SK-N-SH (cell line): ENCODE measurements at regions not wholly inside any gene's neighbourhood (a gene's known extent, or its start where the extent isn't known, plus 50 kb on each side); places are given as distances from the start of the nearest gene placed in this dataset.

ENCODE experiments used
- CTCF ChIA-PET: fragments of 300-600, 350-600 bp; formaldehyde crosslinking; extraction: SDS; loops from one replicate; lab custom pipeline; 2021; lab: Yijun Ruan, JAX
- POLR2A ChIA-PET: fragments of 350-600 bp; sonication (Branson Sonifier 250); formaldehyde crosslinking; extraction: SDS; loops from one replicate; lab custom pipeline; 2020; ENCODE audit warnings: antibody characterized with exemption, inconsistent platforms; lab: Yijun Ruan, JAX
- DNase-seq: peaks from one replicate; pipeline ENCODE4 v3.0.0; 2012
- H2AFZ ChIP-seq: fragments of 200-600 bp; sonication (generic); 2 replicates; pipeline ENCODE4 v1.8.1; 2016; ENCODE audit warnings: antibody characterized with exemption, mild to moderate bottlenecking, low read depth
- H3F3A ChIP-seq: fragments of 200-600 bp; sonication (generic); replicated peaks from 2 replicates; pipeline ENCODE3; 2016; ENCODE audit warnings: antibody characterized with exemption, mild to moderate bottlenecking; ENCODE audit not compliant: insufficient read depth
- H3K27ac ChIP-seq, 2 experiments: fragments of 200-500 bp in 1 of 2; fragments of 200-600 bp in 1 of 2; sonication (Bioruptor generic) in 1 of 2; sonication (generic), shearing (Covaris generic) in 1 of 2; 2 replicates each; pipeline versions ENCODE4 v1.5.1 to v1.6.1; 2014 to 2016; ENCODE audit warnings: low read depth in 2 of 2, inconsistent platforms in 1 of 2, low read length in 1 of 2, mild to moderate bottlenecking in 1 of 2, mixed read lengths in 1 of 2
- H3K27me3 ChIP-seq: fragments of 200-600 bp; sonication (generic), shearing (Covaris generic); 2 replicates; pipeline ENCODE4 v1.6.1; 2016; ENCODE audit warnings: mixed run types; ENCODE audit not compliant: insufficient read depth
- H3K36me3 ChIP-seq, 2 experiments: fragments of 200-500 bp in 1 of 2; fragments of 200-600 bp in 1 of 2; sonication (Bioruptor generic) in 1 of 2; sonication (generic) in 1 of 2; replicated peaks in 1 of 2; 2 replicates each; pipeline versions ENCODE3 to v1.5.1; 2014 to 2016; ENCODE audit warnings: low read length in 1 of 2, mild to moderate bottlenecking in 1 of 2; ENCODE audit not compliant: insufficient read depth in 2 of 2, control insufficient read depth in 1 of 2
- H3K4me1 ChIP-seq, 2 experiments: fragments of 200-500 bp in 1 of 2; fragments of 200-600 bp in 1 of 2; sonication (Bioruptor generic) in 1 of 2; sonication (generic), shearing (Covaris generic) in 1 of 2; 2 replicates each; pipeline versions ENCODE4 v1.5.1 to v1.6.1; 2014 to 2016; ENCODE audit warnings: low read depth in 1 of 2, low read length in 1 of 2, mixed run types in 1 of 2; ENCODE audit not compliant: insufficient read depth in 2 of 2, control insufficient read depth in 1 of 2
- H3K4me2 ChIP-seq: fragments of 200-600 bp; sonication (generic), shearing (Covaris generic); 2 replicates; pipeline ENCODE4 v1.6.1; 2017; ENCODE audit warnings: mixed run types
- H3K4me3 ChIP-seq, 2 experiments: fragments of 200-500 bp in 1 of 2; fragments of 200-600 bp in 1 of 2; sonication (Bioruptor generic) in 1 of 2; sonication (generic), shearing (Covaris generic) in 1 of 2; 2 replicates each; pipeline versions ENCODE4 v1.5.1 to v1.8.1; 2014 to 2016; ENCODE audit warnings: low read depth in 2 of 2, inconsistent platforms in 1 of 2, low read length in 1 of 2, mild to moderate bottlenecking in 1 of 2, mixed read lengths in 1 of 2, moderate library complexity in 1 of 2
- H3K79me2 ChIP-seq: fragments of 200-600 bp; sonication (generic); 2 replicates; pipeline ENCODE4 v1.8.1; 2017; ENCODE audit warnings: mild to moderate bottlenecking; ENCODE audit not compliant: insufficient read depth
- H3K9ac ChIP-seq: fragments of 200-600 bp; sonication (generic); 2 replicates; pipeline ENCODE4 v1.6.1; 2017; ENCODE audit warnings: mixed run types
- H3K9me2 ChIP-seq: fragments of 200-600 bp; sonication (generic); 2 replicates; pipeline ENCODE4 v1.6.1; 2017; ENCODE audit warnings: mixed run types
- H3K9me3 ChIP-seq: fragments of 200-600 bp; sonication (generic); 2 replicates; pipeline ENCODE4 v1.6.1; 2017; ENCODE audit warnings: mixed run types, mild to moderate bottlenecking, moderate library complexity
- H4K20me1 ChIP-seq: fragments of 200-600 bp; sonication (generic); 2 replicates; pipeline ENCODE4 v1.6.1; 2017; ENCODE audit warnings: mild to moderate bottlenecking, mixed run types; ENCODE audit not compliant: insufficient read depth
- CTCF ChIP-seq: fragments of 200-600 bp; sonication (generic); IDR thresholded peaks from 2 replicates; pipeline ENCODE4 v1.6.1; 2017; ENCODE audit warnings: antibody characterized with exemption, mild to moderate bottlenecking, moderate library complexity
- EP300 ChIP-seq, 2 experiments: IDR thresholded peaks; 2 replicates each; pipeline versions ENCODE4 v1.4.0 to v1.6.1; 2012; ENCODE audit warnings: borderline replicate concordance in 1 of 2, low read depth in 1 of 2, low read length in 1 of 2
- FOXJ3 ChIP-seq: sonication (generic); formaldehyde crosslinking; IDR thresholded peaks from 2 replicates; pipeline ENCODE4 v1.5.1; 2020; ENCODE audit warnings: mild to moderate bottlenecking, missing genetic modification reagents
- FOXM1 ChIP-seq: IDR thresholded peaks from 2 replicates; pipeline ENCODE4 v1.4.0; 2012; ENCODE audit warnings: low read depth, mild to moderate bottlenecking
- GABPA ChIP-seq: IDR thresholded peaks from 2 replicates; pipeline ENCODE4 v1.4.0; 2012; ENCODE audit warnings: low read depth, mild to moderate bottlenecking
- JUND ChIP-seq: IDR thresholded peaks from 2 replicates; pipeline ENCODE4 v1.4.0; 2012
- MXI1 ChIP-seq: IDR thresholded peaks from 2 replicates; pipeline ENCODE4 v1.6.1; 2012; ENCODE audit warnings: mild to moderate bottlenecking, low read depth, low read length, improper control_type of control experiment
- NFIC ChIP-seq: IDR thresholded peaks from 2 replicates; pipeline ENCODE4 v1.4.0; 2012; ENCODE audit warnings: borderline replicate concordance
- POLR2AphosphoS5 ChIP-seq: IDR thresholded peaks from 2 replicates; pipeline ENCODE4 v1.6.1; 2012; ENCODE audit warnings: low read depth, low read length
- RAD21 ChIP-seq: IDR thresholded peaks from 2 replicates; pipeline ENCODE4 v1.6.1; 2012; ENCODE audit warnings: mild to moderate bottlenecking, low read length
- RCOR1 ChIP-seq: fragments of 150-350 bp; IDR thresholded peaks from 2 replicates; pipeline ENCODE4 v1.6.1; 2017; ENCODE audit warnings: antibody characterized with exemption, low read length
- REST ChIP-seq: IDR thresholded peaks from 2 replicates; pipeline ENCODE4 v1.6.1; 2012; ENCODE audit warnings: mild to moderate bottlenecking, low read depth, low read length, moderate library complexity
- RFX5 ChIP-seq: IDR thresholded peaks from 2 replicates; pipeline ENCODE4 v1.6.1; 2012; ENCODE audit warnings: mild to moderate bottlenecking, improper control_type of control experiment, low read length
- RXRA ChIP-seq: IDR thresholded peaks from 2 replicates; pipeline ENCODE4 v1.4.0; 2012; ENCODE audit warnings: low read depth, mild to moderate bottlenecking, borderline replicate concordance
- SMC3 ChIP-seq: IDR thresholded peaks from 2 replicates; pipeline ENCODE4 v1.6.1; 2012; ENCODE audit warnings: low read depth, low read length, improper control_type of control experiment
- TAF1 ChIP-seq: IDR thresholded peaks from 2 replicates; pipeline ENCODE4 v1.6.1; 2012; ENCODE audit warnings: low read depth, mild to moderate bottlenecking, low read length, moderate library complexity, borderline replicate concordance
- WGBS: methylation state at CpG from one replicate; pipeline ENCODE4 v1.1.6; 2017; ENCODE audit warnings: low lambda C conversion rate; 5-methylcytosine and 5-hydroxymethylcytosine counted together
- TF ChIP-seq, protein P1 (sequence below): IDR thresholded peaks from 2 replicates; pipeline ENCODE4 v1.4.0; 2012; ENCODE audit warnings: low read depth, borderline replicate concordance
- TF ChIP-seq, protein P2 (sequence below): IDR thresholded peaks from 2 replicates; pipeline ENCODE4 v1.4.0; 2012; ENCODE audit warnings: low read depth, borderline replicate concordance
- TF ChIP-seq, protein P3 (sequence below): fragments of 150-350 bp; IDR thresholded peaks from 2 replicates; pipeline ENCODE4 v1.6.1; 2016; ENCODE audit warnings: mild to moderate bottlenecking, low read depth, low read length

DNA sequence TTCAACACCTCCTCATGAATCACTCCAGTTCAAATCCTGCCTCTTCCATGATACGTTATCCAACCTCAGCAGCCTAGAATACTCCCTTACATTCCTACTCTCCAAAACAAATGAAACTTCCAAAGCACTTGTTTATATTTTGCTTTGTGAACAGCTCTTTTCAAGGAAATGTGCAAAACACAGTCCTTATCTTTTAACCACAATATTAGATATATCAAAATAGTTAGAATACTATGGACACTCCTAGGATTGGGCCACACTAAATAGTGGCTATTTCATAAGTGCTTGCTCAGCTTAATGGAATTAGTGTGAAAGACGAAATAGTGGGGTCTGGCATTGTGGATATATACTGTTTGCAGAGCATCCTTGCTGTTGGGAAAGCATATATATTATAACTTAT lies 173.5 kb downstream of the ZC3H11B start:
- no peaks in the 10 kb centered on the region for H3K36me3 ChIP-seq
- DNase-seq: no peak
- peaks cover 18% of the 10 kb centered on the region for H3F3A ChIP-seq
- no peaks in the 10 kb centered on the region for H3K27me3 ChIP-seq
- no peaks in the 10 kb centered on the region for H4K20me1 ChIP-seq
- no peaks in the 10 kb centered on the region for H3K79me2 ChIP-seq
- 81% methylated on average over 2 of the region's 2 CpGs for WGBS
- ChIA-PET CTCF (no interaction called here), POLR2A (no interaction called here)
- H3K9me3 ChIP-seq: no peaks in the 10 kb centered on the region
- no peaks in the 10 kb centered on the region for H3K9me2 ChIP-seq
- H3K4me3 ChIP-seq: no peak overlapping the region
- H3K9ac ChIP-seq: no peak overlapping the region
- no peaks in the 10 kb centered on the region; a peak in 1 of 4 replicates for H3K4me1 ChIP-seq
- H3K27ac ChIP-seq: no peak overlapping the region
- no peak overlapping the region for H2AFZ ChIP-seq
- no peak overlapping the region for H3K4me2 ChIP-seq
- TF ChIP-seq RCOR1 (no peak), CTCF (no peak), FOXJ3 (CRISPR knock-in tag) (no peak), GABPA (no peak), REST (no peak), RAD21 (no peak), JUND (no peak), SMC3 (no peak), FOXM1 (no peak), MXI1 (no peak), RXRA (no peak), NFIC (no peak), RFX5 (no peak), POLR2AphosphoS5 (no peak), TAF1 (no peak), EP300 (IDR thresholded peaks at IDR 0.05; ENCODE audit: borderline replicate concordance in 1 of 2, low read depth in 1 of 2, low read length in 1 of 2) (no peak)
- TF ChIP-seq, protein P1, sequence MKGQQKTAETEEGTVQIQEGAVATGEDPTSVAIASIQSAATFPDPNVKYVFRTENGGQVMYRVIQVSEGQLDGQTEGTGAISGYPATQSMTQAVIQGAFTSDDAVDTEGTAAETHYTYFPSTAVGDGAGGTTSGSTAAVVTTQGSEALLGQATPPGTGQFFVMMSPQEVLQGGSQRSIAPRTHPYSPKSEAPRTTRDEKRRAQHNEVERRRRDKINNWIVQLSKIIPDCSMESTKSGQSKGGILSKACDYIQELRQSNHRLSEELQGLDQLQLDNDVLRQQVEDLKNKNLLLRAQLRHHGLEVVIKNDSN: no peak
- TF ChIP-seq, protein P2, sequence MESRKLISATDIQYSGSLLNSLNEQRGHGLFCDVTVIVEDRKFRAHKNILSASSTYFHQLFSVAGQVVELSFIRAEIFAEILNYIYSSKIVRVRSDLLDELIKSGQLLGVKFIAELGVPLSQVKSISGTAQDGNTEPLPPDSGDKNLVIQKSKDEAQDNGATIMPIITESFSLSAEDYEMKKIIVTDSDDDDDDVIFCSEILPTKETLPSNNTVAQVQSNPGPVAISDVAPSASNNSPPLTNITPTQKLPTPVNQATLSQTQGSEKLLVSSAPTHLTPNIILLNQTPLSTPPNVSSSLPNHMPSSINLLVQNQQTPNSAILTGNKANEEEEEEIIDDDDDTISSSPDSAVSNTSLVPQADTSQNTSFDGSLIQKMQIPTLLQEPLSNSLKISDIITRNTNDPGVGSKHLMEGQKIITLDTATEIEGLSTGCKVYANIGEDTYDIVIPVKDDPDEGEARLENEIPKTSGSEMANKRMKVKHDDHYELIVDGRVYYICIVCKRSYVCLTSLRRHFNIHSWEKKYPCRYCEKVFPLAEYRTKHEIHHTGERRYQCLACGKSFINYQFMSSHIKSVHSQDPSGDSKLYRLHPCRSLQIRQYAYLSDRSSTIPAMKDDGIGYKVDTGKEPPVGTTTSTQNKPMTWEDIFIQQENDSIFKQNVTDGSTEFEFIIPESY: no peak
- TF ChIP-seq, protein P3, sequence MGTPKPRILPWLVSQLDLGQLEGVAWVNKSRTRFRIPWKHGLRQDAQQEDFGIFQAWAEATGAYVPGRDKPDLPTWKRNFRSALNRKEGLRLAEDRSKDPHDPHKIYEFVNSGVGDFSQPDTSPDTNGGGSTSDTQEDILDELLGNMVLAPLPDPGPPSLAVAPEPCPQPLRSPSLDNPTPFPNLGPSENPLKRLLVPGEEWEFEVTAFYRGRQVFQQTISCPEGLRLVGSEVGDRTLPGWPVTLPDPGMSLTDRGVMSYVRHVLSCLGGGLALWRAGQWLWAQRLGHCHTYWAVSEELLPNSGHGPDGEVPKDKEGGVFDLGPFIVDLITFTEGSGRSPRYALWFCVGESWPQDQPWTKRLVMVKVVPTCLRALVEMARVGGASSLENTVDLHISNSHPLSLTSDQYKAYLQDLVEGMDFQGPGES: no peak
- TF ChIP-seq, all 33 proteins: peak for 0
